ENCODE measurements at regions not wholly inside any gene's neighbourhood (a gene's known extent, or its start where the extent isn't known, plus 50 kb on each side); places are given as distances from the start of the nearest gene placed in this dataset.

DNA sequence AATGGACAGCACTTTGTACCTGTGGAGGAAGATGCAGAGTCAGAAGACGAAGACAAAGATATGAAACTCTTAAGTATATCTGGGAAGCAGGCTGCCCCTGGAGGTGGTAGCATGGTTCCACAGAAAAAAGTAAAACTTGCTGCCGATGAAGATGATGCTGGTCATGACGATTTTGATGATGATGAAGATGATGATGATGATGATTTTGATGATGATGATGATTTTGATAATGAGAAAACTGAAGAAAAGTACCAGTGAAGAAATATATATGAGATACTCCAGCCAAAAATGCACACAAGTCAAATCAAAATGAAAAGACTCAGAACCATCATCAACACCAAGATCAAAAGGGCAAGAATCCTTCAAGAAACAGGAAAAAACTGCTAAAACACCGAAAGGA lies 268.5 kb upstream of the EEF2KMT start:
- DNase-seq (ENCODE audit: low spot score) = no peak

DNA sequence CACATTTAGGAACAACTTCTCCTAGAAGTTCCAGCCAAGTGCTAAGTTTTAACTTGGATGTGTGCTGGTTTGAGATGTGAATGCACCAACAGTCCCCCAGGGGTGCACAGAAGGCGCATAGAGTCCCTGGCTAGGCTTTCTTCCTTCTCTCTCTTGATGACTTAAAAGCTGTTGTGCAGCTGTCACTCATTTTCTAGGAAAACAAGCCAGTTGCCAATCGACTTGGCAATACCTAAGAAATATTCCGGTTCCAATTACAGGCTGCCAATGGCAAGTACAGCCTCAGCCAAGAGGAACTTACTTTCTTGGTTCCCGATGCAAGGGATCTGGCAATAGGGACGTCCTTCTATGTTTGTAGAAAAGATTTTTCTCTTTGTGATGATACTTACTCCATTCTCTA lies 266.6 kb upstream of the EEF2KMT start:
- no peak for DNase-seq (ENCODE audit: low spot score)

DNA sequence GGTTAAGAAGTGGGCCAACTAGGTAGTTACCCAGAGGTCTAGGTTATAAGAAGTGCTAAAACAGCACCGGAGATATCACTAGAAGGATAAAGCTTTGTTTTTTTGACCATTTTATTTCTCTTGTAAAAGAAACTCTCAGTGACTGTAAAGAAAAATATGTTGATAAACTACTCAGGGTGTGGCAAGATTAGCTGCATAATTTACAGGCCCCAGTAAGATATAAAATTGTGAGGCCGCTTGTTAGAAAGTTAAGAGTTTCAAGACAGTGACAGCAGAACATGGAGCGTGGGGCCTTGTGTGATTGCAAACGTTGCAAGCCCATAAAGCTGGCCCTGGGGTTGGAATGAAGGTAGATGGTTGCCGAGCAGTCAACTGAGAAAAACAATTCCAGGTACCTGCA lies 263.7 kb upstream of the EEF2KMT start:
- DNase-seq (ENCODE audit: low spot score) = no peak

DNA sequence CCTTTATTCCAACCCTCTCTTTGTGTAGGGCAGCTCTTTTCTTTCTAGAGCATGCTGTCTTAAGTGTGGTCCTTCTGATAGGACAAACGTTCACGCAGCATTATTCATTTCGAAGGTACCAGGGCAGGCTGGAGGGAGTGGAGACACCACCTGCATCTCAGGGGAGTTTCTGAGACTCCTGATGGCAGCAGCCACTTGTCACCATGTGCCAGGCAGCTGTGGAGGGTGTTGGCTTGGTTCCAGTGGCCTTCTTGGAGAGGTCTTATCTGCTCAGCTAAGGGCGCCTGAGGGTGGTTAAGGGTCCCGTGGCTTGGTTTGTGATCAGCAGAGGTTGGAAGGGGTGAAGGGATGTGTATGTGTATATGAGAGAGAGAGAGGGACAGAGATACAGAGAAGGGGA lies 257.1 kb upstream of the EEF2KMT start:
- DNase-seq (ENCODE audit: low spot score) = no peak

DNA sequence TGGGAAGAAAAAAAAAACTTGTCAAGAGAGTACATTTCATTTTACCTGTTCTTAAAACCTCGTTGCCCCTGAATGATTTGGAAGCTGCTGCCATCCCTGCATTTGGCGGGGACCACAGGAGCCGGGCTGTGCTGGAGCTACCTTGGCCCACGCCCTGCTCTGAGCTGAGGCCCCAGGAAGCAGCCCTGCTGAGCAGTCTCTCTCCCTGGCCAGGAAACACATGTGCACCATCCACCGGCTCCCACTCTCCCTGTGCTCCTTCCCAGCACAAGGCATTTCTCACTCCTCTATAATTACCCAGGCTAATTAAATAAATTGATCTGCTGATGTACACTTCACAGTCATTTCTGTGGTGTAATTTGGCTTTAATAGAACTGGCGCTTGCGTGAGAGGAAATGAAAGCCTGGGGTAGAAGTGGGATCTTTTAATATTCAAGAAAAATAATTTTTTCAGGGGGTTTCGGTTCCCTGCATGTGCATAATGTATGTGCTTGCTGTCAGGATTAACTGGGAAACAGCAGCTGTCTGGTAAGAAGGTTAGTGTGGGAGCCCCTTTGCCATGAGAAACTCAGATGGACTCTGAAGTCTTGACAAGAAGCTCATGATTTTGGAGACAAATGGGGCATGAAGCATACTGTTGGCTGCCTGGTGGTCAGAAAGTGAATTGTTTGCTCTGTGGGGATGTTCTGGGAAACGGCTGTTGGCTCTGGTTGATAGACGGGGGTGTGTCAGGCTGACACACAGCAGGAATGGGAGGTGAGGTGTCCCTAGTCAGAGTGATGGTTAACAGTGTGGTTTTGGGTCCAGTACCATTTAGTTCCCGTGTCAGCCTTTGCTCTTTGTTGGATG lies 252.3 kb upstream of the EEF2KMT start:
- DNase-seq (ENCODE audit: low spot score) = no peak

DNA sequence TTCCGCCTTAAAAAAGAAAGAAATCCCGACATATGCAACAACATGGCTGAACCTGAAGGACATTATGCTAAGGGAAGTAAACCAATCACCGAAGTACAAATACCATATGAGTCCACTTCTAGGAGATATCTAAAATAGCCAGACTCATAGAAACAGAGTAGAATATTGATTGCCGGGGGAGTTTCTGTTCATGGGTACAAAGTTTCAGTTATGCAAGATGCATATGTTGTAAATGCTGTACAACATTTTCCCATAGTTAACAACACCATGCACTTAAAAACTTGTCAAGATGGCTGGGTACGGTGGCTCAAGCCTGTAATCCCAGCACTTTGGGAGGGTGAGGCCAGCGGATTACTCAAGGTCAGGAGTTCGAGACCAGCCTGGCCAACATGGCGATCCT lies 251.5 kb upstream of the EEF2KMT start:
- DNase-seq (ENCODE audit: low spot score) = no peak

DNA sequence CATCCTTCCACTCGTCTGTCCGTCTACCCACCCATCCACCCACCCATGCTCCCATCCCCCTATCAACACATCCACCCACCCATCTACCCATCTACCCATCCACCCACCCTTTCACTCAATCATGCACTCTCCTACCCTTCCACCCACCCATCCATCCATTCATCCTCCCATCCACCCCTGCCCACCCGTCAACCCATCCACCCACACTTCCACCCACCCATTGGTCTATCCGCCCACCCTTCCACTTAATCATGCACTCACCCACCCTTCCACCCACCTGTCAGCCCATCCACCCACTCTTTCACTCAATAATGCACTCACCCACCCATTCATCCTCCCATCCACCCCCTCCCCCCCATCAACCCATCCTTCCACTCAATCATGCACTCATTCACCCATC lies 250.0 kb upstream of the EEF2KMT start:
- no peak for DNase-seq (ENCODE audit: low spot score)

DNA sequence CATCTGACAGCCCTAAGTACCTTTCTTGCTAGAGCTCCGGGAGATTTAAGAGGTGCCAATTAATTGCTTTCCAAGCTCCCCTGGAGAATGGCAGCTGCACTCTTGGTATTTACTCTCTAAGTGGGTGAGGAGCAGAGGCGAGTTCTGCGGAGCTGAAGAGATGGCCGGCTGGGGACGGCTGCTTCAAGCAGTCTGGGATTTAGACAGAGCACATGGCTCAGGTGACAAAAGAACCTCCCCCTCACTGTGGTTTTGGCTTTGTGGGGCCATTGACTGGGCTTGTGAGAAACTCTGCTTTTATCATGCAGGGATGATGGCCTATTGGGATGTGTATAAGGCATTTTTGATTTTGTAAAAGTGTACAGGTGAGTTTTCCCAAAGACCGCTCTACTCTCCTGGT lies 239.3 kb upstream of the EEF2KMT start:
- DNase-seq (ENCODE audit: low spot score) = no peak

DNA sequence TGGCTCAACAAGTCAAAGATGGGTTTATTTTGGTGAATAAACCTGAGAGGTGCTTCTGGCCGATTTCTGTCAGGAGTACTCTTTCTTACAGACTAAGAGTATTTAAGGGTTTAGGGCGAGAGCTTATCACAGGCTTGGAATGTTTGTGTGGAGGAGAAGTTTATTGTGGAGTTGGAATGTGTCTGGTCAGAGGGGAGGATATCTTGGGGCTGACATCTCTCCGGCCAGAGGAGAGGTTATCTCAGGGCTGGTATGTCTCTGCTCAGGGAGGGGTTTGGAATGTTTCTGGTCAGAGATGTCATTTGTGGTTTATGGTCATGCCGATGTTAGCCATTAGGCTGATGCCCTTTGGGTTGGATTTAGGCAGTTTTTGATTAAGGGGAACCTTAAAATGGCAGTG lies 236.4 kb upstream of the EEF2KMT start:
- DNase-seq (ENCODE audit: low spot score) = no peak

DNA sequence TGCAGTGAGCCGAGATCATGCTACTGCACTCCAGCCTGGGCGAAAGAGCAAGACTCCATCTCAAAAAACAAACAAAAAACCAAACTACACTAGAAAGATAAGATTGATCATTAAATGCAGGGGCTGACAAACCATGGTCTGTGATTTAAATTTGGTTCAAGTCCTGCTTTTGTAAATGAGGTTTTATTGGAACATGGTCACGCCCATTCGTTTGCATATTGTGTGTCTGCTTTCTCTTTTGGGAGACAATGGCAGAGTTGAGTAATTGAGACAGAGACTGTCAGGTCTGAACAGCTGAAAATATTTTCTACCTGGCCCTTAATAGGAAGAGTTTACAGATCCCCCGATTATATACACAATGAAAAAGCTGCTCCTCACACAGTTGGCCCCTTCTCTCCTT lies 235.5 kb upstream of the EEF2KMT start:
- no peak for DNase-seq (ENCODE audit: low spot score)

DNA sequence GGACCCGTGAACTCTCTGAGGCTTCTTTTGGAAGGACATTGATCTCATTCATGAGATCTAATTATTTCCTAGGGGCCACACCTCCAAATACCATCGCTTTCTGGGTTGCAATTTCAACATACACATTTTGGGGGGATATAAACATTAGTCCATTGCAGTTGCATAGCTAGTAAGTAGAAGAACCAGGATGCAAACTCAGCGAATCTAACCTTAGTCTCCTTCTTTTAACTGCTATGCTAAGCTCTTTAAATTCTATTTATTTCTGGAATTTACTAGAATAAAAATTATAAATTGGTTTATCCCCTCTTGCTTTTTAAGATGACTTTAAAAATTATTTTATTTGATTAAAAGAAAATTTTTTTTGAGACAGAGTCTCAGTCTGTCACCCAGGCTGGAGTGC lies 232.5 kb upstream of the EEF2KMT start:
- no peak for DNase-seq (ENCODE audit: low spot score)

DNA sequence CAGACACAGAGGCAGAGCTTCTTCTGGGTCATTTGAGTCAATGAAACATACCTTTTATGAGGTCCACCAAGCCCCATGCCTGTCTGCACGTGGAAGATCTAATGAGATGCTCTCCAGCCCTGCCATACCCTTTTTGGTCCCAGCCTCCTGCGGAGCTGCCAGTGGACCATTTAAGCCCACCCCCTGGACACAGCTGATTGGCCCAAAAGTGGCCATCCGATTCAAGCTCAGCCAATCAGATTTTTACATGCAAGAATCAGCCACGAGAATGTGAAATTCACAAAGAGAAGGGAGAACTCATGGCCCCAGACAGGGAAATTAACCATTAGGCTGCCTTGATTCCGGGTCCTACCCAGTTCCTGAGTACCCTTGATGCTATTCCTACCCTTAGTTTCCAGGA lies 231.0 kb upstream of the EEF2KMT start:
- no peak for DNase-seq (ENCODE audit: low spot score)

DNA sequence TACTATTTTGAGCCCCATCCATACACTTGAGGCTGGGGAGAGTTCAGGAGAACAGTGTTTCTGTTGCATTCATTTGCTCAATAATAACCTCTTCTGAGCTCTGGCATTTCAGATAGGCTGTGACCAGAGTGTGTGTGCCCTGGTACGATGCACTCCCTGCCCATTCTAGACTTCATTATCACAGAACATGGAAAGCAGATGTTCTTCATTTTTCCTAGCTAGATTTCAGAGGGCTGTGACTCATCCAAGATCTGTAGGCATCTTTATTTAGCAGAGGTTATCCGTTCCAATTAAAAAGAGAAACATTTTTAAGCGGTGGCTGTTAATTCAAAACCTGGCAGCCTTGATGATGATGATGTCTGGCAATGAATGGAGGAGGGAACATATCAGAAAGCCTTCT lies 228.8 kb upstream of the EEF2KMT start:
- DNase-seq (ENCODE audit: low spot score) = no peak

DNA sequence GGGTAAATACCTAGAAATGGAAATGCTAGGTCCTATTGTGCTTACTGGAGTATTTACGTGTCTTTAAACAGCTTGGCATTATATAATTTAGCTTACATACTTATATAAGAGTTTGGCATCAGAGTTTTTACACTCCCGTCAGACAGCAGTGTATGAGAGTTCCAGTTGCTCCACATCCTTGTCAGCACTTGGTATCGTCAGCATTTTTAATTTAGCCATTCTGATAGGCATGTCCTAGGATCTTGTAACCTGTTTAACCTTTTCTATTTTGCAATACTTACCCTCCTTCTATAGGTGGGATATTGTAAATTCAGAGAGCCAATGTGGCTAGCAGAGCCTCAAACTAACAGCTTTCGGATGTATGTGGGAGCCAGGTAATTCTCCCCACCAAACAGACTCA lies 228.3 kb upstream of the EEF2KMT start:
- DNase-seq (ENCODE audit: low spot score) = no peak

DNA sequence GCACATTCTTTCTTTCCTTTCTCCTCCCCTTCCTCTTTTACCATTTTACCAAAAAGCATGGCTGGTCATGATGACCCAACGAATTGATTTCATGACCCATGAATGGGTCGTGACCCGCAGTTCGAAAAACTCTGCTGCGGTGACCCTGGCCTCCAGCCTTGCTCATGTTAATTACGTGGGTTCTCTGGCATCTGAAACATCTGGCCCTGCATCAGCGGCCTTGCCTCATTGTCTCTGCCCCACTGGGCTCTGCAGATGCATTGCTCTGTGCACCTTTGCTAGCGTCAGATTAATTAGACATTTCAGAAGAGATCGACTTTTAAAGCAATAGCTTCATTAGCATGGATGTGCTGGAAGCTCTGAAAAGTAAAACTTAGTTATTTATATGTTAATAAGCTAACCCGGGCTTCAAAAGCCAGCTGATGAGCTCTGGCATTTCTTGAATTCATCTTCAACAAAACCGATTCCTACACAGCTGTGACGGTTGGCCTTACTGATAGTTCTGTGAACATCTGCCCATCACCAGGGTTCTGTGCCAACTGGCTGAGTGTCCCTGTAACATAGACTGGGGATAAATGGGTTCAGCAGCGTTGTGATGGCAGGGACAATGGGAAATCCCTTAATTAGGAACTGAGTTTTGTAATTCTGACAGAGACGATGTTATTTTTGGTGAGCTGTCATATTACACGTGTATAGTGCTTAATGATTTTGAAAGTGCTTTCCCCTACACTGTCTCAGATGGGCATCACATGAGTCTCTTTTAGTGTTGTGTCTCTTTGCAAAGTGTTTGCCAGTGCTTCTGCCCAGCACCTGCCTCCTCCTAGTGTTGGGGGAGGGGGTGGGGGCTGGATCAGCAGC lies 225.9 kb upstream of the EEF2KMT start:
- DNase-seq (ENCODE audit: low spot score) = no peak

DNA sequence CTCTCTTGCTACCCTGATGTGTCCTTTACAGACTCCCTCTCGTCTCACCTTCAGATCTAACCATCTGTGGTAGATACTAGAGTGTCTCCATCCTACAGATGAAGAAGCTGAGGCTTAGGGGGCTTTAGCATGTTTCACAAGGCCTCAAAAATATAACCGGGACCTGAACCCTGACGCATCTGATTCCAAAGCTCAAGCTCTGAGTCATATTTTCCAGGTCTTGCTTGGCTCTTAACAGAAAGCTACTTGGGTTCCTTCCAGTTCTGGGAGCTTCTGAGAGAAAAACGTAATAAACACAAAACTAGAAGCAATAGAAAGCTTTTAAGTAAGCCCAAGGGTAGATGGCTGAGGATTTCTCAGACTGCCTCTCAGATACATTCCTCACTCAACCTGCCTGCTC lies 224.3 kb upstream of the EEF2KMT start:
- no peak for DNase-seq (ENCODE audit: low spot score)

DNA sequence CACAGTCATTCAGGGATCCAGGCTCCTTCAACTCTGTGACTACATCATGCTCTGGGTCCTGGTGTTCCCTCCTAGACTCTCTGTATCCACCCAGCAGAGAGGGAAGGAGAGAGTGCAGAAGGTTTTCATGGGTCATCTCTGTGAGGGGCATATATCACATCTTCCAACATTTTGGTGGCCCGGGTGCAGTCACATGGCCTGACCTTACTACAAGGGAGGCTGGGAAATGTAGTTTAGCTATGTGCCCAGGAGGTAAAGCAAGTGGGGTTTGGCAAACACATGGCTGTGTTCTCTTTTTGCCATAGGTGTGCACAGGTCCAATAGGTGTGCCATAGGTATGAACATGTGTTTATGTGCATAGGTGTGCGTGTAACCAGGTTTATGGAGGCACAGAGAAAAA lies 222.2 kb upstream of the EEF2KMT start:
- no peak for DNase-seq (ENCODE audit: low spot score)

DNA sequence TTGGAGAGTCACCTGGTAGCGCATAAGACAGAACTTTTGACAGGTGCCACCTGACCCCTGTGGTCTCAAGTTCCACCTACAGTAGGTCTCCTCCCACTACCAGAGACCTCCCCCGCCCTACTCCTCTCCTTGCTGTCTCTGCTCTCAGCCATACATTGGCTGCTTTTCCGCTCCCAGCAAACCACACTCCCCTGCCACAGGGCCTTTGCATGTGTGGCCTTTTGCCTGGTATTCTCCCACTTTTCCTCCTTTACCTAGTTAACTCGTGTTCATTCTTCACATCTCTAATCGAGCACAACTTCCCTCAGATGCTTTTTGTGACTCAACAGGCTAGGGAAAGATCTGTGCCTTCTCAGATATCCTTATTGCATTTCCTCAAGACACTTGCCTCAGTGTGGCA lies 218.3 kb upstream of the EEF2KMT start:
- no peak for DNase-seq (ENCODE audit: low spot score)

DNA sequence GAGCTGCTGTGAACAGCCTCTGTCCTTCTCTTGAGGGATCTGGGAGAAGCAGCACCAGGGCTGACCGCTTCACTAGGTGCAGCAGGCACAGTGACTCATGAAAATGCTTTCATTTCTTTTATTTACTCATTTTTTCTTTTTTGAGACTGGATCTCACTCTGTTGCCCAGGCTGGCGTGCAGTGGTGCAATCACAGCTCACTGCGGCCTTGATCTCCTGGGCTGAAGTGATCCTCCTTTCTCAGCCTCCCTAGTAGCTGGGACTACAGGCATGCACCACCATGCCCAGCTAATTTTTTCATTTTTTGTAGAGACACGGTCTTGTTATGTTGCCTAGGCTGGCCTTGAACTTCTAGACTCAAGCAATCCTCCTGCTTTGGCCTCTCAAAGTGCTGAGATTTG lies 216.8 kb upstream of the EEF2KMT start:
- no peak for DNase-seq (ENCODE audit: low spot score)

DNA sequence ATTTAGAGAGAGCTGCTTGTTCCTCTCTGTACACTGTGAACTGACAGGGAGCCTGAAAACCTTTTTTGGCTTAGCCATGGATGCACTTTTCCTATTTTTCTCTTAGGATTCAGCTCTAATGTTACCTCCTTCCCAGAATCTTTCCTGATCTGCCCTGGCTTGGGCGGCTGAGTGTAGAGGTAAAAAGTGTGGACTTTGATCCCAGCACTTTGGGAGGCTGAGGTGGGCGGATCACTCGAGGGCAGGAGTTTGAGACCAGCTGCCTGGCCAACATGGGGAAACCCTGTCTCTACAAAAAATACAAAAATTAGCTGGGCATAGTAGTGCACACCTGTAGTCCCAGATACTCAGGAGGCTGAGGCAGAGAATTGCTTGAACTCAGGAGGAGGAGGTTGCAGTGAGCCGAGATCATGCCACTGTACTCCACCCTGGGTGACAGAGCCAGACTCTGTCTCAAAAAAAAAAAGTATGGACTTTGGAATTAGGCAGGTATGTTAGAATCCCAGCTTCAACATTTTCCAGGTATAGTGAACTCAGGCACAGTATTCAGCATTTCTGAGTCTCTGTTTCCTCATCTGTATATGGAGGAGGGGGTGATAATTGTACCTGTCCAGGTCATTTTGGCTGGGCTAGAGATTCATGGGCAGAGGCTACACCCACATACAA lies 212.5 kb upstream of the EEF2KMT start:
- no peak for DNase-seq (ENCODE audit: low spot score)

DNA sequence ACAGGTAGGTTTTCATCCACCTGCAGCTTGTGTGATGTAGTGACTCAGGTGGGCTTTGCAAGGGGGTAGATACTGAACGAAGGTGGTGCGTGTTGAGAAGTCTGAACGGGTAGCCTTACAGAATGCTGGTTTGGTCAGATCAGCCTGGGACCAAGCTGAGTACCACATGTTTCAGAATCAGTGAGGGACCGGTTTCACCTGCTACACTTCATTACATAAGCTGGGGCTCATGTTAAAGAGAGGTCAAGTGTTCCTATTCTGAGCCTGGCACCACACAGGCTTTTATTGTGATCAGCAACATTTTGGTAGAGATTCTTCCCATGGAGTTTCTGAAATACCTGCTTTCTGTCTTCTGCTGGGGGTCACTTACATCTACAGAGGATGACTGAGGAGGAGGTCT lies 207.4 kb upstream of the EEF2KMT start:
- no peak for DNase-seq (ENCODE audit: low spot score)

DNA sequence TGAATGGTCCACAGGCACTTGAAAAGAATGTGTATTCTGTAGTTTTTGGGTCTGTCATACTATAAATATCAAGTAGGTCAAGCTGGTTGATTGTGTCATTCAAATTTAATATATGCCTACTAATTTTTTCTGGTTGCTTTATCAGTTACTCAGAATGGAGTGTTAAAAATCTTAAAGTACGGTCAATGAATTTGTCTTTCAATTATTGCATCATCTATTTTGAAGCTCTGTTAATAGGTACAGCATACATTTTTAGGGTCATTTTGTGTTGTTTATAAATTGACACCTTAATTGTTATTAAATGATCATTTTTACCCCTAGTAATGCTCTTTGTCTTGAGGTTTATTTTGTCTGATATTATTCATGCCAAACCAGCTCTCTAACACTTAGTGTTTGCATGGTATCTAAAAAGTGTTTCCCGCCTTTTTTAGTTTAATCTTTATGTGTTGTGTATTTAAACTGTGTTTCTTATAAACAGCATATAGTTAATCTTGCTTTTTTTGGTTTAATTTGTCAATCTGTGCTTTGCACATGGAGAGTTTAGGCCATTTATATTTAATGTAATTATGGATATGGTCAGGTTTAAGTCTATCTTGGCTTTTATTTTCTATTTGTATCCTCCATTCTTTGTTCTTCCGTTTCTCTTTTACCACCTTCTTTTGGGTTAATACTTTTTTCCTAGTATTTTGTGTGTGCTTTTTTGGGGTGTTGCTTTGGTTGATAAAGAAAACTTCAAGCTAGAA lies 204.9 kb upstream of the EEF2KMT start:
- DNase-seq (ENCODE audit: low spot score) = no peak
